Iris pigment epithelial cell (primary cell): ENCODE measurements at regions not wholly inside any gene's neighbourhood (a gene's known extent, or its start where the extent isn't known, plus 50 kb on each side); places are given as distances from the start of the nearest gene placed in this dataset.

Experiments
- DNase-seq: peaks from one replicate; pipeline ENCODE4 v3.0.0-alpha.2; 2011; ENCODE audit warnings: low read depth

DNA sequence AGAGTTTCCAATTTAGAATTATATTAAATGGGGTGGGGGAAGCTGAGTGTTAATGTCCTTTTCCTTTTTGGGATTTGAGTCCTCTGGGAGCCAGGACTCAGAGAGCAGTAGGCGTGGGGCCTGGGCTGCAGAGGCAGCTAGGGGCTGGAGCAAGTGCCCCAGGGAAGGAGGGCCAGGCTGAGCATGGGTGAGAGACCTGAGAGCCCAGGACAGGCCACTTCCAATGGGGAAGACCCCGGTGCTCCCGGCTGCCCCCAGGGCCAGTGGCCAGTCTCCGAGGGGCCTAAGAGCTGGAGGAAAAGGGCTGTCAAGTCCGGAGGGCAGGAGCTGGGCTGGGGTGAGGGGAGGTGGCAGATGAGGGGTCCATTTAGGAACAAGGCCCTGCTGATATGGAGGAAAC lies 371.5 kb downstream of the ZNF536 start:
- no peak for DNase-seq

DNA sequence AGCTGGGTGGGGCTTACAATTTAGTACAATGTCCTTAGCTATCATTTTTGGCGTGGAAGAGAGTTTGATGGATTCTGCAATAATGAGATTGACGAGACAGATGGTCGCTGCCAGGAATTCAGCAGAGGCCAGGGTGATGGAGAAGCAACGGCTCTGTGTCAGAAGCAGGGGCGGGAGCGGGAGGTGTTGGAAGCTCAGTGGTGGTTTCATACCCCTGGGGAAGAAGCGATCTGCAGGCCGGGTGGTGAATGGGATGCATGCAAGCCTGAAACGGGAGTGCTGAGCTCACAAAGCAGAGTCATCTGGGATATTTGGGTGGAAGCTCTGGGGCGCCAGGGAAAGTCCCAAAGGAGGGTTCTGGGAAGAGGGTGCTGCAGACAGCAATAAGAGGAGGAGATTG lies 370.8 kb downstream of the ZNF536 start:
- DNase-seq, result no peak

DNA sequence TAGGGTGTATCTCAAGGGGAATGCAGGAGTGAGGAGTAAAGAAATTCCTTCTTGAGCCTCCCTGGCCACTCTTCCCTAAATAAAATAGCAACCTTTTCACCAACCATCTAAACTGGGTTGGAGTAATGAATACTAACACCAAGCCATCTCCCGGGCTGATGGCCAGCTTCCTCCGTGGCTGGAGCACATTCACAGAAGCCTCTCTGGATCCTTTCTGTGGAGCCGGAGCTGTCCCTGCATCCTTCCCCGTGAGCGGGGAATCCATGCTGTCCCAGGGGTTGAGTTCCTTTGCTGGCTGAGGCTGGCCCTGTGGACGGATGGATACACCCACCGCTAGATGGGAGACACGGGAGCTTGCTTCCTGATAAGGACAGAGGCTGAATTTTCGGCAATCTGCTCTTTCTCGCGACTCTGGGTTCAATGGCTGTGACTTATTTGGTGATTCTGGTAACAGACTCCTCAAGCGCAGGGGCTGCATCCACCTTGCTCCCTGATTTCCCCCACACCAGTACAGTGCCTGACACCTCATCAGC lies 370.3 kb downstream of the ZNF536 start:
- no peak for DNase-seq

DNA sequence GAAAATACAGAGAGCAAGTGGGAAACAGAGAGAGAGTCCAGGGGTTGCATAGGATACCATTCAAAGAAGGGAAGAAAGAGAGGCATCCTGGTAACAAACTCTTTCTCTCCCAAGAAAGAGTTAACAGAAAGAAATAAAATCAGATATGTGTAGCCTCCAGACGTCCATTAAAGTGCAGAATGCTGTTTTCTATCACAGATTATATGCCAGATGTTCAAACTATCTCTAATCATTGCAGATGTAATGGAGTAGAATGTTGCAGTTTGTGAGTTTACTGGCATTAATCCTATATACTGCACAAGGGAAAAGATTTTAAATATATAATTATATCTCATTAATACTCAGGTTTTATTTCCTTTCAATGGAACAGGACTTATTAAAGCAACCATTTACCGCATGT lies 369.4 kb downstream of the ZNF536 start:
- DNase-seq, result no peak

DNA sequence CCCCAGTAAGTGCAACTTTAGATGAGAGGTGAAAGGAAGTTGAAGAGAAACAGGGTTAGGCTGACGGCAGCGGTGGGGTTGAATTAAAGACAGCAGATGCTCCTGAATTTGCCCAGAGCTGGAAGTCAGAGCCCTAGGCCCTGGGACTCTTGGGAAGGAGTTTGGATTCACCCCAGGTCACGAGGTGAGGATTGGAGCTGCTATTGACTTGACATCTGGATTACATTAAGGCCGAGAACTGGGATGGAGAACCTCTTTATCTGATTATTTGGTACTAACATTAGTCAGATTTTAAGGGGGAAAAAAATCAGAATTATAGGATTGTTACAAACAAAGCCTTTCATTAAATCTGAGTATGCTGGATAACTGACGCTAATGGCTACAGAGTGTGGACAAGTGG lies 367.2 kb downstream of the ZNF536 start:
- no peak for DNase-seq

DNA sequence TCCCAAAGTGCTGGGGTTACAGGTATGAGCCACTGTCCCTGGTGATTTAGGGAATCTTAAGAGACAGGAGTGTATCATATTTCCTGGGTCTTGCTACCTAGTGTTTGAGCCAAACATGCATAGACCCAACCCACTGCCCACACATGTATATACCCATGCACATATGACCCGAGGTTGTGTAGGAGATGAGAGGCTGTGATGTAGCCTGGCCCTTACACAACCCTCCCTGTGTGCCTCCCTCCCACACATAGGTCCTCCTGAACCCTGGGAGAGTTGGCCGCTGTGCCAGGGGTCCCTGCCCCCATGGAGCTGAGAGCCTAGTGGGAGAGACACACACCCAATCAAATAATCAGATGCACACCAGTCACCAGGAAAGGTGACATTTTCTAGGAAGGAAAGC lies 365.9 kb downstream of the ZNF536 start:
- DNase-seq, result no peak

DNA sequence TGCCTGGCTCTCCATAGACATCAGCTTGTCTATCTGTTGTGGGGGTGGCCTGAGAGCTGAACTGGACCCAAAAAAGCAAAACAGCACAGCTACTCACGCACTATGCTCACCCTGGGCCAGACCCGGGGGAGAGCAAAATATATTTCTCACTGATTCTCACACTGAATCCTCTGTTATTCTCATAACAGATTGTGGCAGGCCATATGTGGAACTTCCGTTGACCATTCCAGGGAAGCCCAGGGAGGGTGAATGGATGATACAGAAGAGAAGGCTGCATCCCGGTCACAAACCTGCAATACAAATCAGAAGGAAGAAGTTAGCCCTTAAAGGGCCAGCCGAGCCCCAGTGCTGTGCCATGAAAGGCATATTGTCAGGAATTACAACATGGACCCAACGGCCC lies 362.5 kb downstream of the ZNF536 start:
- DNase-seq, result no peak

DNA sequence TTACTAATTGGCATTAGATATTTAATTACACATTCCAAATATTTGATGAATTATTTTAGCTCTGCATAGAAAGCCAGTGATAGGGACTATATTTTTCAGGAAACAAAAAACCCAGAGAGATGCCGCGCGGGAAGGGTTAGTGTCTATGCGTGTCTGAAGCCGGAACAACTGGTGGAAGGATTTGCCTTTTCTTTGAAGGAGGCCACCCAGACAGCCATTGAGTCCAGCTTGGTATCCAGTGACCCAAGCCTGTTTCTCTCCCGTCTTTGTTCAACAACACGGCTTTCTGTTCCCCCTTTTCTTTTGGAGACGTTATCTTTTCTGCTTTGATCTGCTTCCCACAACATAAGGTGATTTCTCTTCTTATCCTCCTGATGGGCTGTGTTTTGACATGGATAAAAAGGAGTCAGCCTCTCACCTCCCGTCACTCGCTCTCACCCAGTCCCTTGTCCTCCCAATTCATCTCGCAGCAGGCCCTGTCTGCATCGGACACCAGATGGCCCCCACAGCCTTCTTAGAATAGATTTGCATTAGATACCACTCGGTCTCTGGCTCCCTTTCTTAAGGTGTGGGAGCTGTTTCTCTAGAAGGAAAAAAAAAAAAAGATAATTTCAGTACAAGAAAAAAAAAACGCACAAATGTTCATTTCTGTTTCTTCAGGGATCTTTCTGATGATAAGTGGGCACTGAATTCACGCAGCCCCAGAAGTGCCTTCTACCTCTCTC lies 361.8 kb downstream of the ZNF536 start:
- DNase-seq, result no peak

DNA sequence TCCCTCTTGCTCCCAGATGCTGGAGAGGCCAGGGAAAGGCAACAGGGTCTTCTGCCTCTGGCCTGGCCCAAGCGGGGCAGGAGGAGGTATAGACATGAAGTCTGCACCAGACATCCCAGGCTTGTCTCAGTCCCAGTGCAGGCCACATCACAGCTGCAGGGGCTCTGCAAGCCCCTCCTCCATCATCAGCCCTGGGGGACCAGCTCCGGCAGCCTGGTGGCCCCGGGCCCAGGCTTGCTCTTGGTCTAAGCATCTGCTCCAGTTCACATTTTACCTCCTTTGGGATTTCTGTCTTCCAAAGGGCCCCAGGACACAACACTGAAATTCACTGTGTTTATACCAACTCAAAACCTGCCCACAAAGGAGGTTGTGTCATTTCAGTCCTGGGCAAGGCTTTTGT lies 359.4 kb downstream of the ZNF536 start:
- no peak for DNase-seq

DNA sequence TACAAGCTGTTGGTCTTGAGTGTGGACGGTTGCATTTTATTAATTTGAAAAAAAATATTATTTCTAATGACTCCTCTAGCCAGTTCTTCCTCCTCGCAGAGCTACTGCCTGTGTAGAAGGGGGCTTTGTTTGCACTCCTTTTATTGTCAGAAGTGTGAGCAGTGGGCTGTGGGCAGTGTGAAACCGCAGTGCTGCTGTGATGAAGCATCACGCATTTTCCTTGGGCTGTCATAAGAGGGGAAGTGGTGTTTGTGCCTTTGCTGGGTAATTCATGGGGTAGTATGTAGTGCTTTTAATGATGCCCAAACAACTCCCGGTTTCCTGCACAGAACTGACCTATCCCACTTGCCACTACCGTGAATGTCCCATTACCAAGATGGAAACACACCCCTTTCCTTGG lies 357.3 kb downstream of the ZNF536 start:
- no peak for DNase-seq

DNA sequence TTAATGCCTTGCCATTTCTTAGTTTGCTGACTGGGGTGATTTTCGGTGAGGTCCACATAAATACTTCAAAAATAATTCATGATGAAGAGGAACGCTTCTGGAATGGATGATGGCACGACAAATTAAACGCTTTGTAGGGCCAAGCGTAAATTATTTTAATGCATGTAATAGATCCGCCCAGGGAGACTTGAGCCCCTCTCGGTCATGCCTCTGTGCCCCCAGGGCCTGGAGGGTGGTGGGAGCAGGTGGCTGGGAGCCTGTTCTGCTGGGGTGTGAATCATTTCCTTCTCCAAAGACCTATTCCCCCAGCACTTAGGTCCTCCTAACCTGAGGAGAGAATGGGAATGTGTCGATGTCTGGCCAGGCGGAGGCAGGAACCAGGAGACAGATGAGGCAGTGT lies 350.6 kb downstream of the ZNF536 start:
- no peak for DNase-seq

DNA sequence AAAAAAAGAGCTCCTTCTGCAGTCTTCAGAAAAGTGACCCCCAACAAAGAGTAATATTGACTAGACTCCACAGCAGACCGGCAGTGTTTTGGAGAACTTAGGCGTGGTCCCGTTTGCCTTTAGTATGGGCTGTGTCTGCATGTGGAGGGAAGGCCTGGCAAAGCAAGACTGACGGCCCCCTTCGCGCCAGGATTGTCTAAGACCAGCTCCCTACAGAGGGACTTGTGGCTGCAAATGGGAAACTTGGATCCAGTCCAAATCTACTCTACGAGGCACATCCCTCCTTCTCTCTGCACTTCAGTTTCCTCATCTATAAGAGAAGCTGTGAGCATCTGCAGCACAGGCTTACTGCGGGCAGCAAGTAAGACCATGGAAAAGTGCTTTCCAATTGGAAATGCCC lies 350.0 kb downstream of the ZNF536 start:
- DNase-seq, result no peak

DNA sequence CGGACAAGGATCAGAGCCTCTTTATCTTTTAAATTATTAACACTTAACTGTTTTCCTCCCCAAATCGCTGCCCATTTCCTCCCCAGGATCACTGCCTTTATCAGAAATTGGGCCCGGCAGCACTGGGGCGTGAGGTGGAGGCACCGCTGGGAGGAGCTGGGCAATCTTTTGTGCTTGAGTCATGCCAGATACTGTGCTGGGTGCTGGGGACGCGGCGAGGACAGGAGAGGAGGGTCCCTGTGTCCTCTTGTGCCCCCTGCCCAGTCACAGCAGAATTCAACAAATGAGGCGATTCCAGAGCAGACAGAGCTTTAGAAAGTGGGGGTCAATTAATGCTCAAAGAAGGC lies 347.8 kb downstream of the ZNF536 start:
- no peak for DNase-seq

DNA sequence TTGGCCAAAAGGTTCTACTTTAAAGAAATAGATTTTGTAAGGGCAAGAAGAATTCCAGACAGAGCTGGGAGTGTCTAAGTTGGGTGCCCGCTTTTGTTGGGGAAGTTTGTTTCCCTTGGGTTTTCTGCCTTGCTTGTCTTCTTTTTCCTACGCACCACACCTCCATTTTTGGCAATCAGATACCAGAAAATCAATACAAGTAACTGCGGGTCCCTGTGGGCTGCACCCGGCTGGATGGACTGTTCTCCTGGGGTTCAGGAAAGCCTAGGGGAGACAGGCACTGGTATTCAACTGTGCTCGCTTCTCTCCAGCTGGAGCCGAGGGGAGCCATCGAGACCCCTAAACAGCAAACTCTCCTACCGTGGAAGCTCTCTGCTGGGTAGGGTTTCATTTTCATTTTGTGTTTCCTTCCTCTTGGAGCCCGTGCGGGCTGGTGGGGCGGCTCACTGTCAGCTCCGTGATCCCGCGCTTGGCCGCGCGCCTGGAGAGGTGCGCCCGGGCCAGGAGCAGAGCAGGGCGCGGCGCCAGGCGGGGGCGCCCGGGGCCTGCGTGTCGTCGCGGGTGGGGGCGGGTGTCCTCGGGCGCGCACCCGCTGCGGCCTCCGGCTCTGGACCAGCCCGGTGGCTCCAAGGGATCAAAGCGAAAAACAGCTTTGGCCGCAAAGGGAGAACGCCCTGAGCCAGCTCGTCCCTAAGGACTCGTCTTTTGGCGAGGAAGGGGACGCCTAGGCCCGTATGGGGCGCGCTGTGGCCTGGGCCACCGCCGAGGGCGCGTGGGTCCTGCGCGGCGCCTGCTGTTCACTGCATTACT lies 347.2 kb downstream of the ZNF536 start:
- peak; percentile 14 for DNase-seq

DNA sequence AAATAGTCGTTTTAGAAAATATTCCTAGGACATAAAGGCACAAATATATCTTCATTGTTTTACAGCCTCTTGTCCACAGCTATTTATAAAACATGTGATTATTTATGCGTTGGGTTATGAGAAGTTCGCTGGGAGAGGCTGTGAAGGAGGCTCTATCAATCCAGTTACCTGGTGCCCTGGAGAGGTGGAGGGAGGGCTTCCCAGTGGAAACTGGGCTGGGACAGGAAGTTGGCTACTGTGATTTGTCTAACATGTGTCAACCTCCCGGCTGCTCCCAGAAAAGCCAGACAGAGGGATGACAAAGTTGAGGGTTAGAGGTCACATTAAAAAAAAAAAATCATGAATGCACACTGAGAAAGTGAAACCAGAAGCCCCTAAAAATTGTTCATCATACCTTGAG lies 346.5 kb downstream of the ZNF536 start:
- no peak for DNase-seq

DNA sequence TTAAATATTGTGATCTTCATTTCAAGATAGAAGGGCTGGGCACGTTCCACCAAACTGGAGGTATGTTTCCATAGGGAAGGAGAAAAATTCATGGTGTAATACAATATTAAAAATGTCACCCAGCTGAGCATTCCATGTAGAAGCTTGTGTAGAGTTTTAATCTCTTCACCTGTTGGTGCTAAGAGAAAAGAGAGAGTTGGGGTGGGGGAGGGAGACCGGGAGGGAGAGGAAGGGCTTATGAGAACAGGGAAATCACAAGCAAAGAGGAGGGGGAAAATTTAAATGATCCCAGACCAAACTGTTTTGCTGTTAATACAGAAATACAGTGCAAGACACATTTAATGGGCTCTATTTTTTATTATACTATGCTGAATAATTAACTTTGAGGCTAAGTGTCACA lies 345.8 kb downstream of the ZNF536 start:
- DNase-seq, result no peak

DNA sequence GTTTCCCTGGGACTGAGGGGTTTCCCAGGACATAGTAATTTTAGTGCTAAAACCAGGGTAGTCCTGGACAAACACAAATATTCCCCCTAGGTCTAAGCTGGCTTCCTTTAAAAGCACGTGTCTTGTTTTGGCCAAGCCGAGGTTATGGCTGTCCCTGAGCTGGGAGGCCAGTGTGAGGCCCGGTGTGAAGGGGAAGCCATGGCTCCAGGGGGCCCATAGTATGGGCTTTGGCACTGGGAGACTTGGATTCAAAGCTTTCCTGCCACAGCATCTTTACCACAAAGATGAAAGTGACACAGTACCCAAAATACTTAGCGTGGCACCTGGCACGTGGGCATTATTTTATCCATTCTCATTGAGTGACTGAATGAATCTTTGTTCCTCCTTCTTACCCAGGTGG lies 345.2 kb downstream of the ZNF536 start:
- DNase-seq, result no peak

DNA sequence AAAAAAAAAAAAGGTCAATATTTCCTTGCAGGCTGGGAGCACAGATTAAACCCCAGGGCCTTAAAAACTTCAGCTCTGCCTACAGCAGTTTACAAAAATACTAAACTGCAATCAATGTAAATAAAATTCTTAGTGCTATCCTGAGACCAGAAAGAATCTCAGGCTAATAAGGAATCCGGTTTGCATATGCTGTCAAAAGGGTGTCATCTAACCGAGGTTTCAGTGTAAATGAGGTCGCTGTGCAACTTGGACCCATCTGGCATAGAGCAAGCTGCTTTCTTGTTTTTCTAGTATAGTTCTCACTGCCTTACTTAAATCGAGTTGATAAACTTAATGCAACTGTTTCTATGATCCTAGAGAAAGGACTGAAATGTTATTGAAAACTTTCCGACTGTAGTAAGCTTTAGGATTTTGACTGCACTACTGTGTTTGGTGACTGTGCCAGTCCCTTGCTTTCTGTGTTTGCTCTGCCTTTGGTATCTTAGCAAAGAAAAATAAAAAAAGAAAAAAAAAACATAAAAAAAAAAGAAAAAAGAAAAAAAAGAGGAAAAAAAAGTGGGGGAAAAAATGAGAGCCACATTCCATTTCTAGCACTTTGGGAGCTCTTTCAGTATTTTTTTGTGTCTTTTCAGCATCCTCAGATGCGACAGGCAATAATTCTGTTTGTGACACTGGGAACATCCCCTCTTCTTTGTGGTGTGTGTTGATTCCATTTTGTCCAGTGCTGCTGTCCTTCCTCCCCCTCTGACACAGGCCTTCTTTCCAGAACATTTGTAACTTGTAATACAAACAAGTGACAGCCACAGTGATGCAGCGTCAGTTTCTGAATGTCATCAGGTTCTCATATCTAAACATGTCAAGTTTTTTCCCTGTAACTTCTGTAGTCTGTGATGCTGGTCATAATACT lies 340.5 kb downstream of the ZNF536 start:
- DNase-seq, result no peak

DNA sequence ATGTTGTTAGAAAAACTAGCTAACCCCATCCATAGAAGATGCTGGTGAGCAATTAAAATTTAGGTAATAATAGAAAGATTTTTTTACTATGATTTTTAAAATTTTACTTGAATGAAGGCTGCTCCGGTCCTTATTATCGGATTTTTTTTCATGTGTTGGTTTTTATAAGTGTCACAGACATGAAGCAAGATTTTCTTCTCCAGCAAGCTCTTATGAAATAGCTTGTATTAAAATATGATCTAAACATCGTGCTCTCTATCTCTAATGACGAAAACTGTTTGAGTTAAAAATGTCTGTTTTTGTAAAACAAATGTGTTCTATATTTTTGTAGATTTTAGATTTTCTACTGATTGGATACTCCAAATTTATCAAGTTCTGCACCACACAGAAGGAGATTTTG lies 339.6 kb downstream of the ZNF536 start:
- no peak for DNase-seq

DNA sequence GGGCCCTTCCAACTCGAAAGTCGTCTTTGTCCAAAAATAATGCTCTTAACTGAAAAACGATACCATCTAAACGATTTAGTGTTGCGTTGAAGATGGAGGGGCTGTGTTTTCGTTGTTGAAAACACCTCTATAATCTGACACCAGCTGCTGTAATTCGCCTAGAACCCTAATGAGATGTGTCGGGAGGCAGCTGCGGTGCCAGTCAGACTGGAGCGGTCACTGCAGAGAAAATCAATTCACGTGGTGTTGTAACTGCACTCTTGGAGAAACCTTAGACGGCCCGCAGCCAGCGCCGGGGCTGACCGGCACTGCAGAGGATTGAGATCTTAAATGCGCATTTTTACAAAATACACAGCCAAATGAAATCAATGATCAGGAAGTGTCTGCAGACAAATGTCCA lies 339.1 kb downstream of the ZNF536 start:
- DNase-seq, result no peak

DNA sequence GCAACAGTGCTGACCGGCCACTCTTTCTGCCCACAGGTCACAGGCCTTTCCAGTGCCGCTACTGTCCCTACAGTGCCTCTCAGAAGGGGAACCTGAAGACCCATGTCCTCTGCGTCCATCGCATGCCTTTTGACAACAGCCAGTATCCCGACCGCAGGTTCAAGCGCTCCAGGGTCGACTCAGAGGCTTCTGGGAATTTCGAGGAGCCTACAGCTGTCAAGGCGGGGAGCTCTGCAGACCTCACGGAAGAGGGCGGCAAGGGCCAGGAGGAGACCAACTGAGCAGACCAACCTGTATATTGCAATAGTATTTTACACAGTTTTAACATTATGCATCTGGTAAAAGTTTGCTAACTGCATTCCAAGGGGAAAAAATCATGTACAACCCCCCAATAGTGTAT lies 338.5 kb downstream of the ZNF536 start:
- no peak for DNase-seq

DNA sequence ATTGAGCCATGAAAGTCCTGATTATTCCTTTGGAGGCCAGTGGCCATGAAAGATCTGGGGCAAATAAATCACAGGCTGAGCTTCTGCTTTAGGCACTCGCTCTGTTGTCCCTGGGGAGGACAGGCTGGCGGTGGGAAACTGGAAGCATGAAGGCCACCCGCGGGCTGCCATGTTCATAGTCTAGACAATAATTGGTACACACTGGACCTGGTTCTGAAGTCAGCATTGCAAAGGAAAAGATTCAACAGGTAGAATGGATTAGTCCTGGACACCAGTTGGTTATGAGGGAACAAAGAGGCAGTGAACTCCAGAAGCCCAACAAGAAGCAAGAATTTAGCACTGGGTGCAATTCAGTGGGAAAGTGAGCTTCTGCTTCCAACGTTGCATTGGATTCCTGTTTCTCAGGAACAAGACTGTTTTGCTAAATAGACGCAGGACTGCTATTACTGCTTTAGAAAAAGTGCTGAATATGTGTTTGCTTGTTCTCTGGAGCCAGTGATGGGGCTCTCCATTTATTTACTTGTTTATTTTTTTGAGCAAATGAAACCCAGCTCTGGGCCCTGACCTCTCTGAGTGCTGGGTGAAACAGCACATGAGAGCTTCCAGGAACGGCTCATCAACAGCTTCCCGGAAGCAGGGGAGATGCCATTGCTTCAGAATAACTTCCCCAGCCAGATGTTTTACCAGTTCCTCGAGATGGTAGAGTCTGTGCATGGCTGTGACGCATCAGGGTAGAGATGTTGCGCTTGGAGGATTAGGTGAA lies 336.4 kb downstream of the ZNF536 start:
- no peak for DNase-seq
